Kidney (tissue), 13 donors: ENCODE measurements at regions not wholly inside any gene's neighbourhood (a gene's known extent, or its start where the extent isn't known, plus 50 kb on each side); places are given as distances from the start of the nearest gene placed in this dataset.

Source experiments
- DNase-seq, 5 donors: peaks; one replicate each; pipeline ENCODE4 v3.0.0-alpha.2; 2013 to 2020
- FAIRE-seq: peaks from 2 replicates; lab custom pipeline; 2012; peaks lifted over from hg19 to GRCh38; lab: Jason Lieb, UNC
- H3K27ac ChIP-seq, 2 donors: one replicate each; pipeline ENCODE4 v1.7.0; 2013; ENCODE audit warnings: low read depth in 2 of 2, low read length in 2 of 2, inconsistent platforms in 1 of 2
- H3K27me3 ChIP-seq: one replicate; pipeline ENCODE4 v1.7.1; 2013; ENCODE audit warnings: low read length, inconsistent platforms; ENCODE audit not compliant: control insufficient read depth, insufficient read depth
- H3K36me3 ChIP-seq, 3 donors: one replicate each; pipeline versions ENCODE4 v1.7.0 to v1.7.1; 2013; ENCODE audit warnings: low read length in 3 of 3, control low read depth in 1 of 3, inconsistent platforms in 1 of 3; ENCODE audit not compliant: insufficient read depth in 3 of 3, control insufficient read depth in 2 of 3
- H3K4me1 ChIP-seq, 3 donors: one replicate each; pipeline versions ENCODE4 v1.7.0 to v1.7.1; 2013; ENCODE audit warnings: low read length in 3 of 3, inconsistent platforms in 1 of 3, low read depth in 1 of 3; ENCODE audit not compliant: control insufficient read depth in 2 of 3, insufficient read depth in 2 of 3
- H3K4me3 ChIP-seq, 3 donors: one replicate each; pipeline versions ENCODE4 v1.7.0 to v1.8.1; 2013; ENCODE audit warnings: low read length in 3 of 3, control low read depth in 1 of 3, inconsistent platforms in 1 of 3
- H3K9ac ChIP-seq, 3 donors: one replicate each; pipeline versions ENCODE4 v1.7.0 to v1.7.1; 2013; ENCODE audit warnings: low read length in 3 of 3, control low read depth in 1 of 3, inconsistent platforms in 1 of 3
- H3K9me3 ChIP-seq, 3 donors: one replicate each; pipeline versions ENCODE4 v1.7.0 to v1.7.1; 2013; ENCODE audit warnings: low read length in 3 of 3, control low read depth in 1 of 3, inconsistent platforms in 1 of 3; ENCODE audit not compliant: control insufficient read depth in 2 of 3, insufficient read depth in 1 of 3
- CTCF ChIP-seq: IDR thresholded peaks from 3 replicates; pipeline ENCODE4 v1.5.1; 2012; ENCODE audit warnings: mild to moderate bottlenecking, moderate library complexity, borderline replicate concordance; ENCODE audit not compliant: insufficient read depth; ENCODE audit errors: extremely low read depth
- intact Hi-C: fragments of 100-400 bp; cut with DNase I; formaldehyde crosslinking; loops from one replicate; pipeline ENCODE4 v1.11.1; 2022
- donor health status: control.
- donor health status: control.
- donor health status: control.
- donor health status: control.
- donor health status: control.
- donor health status: DM: yes; HTN: yes; CAD: no.
- donor health status: Normal renal cell carcinoma (clear cell type).

DNA sequence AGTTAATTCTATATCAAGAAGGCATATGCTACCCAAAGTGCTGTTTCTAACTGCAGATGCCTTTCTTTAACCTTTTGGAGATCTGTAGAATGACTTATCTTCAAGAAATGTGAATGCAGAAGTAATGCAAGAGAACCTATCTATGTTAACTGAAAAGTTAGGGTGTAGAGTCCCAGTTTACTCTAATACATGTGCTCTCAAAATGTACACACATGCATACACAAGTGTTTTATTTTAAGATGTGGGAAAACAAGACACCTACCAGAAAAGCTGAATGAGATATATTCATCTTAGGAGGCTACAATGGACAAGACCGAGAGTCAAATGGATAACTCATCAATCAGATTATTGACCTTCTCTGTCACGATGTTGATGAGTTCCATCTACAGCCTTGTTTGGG lies 80.9 kb downstream of the CDCA7 start:
- intact Hi-C loops = no loop called here
- H3K27ac ChIP-seq = no peak overlapping the region
- H3K4me1 ChIP-seq = no peaks in the 10 kb centered on the region
- no peak for DNase-seq
- no peak for TF ChIP-seq CTCF
- H3K4me3 ChIP-seq = no peak overlapping the region
- no peaks in the 10 kb centered on the region for H3K9me3 ChIP-seq
- FAIRE-seq = no peak
- H3K9ac ChIP-seq = no peak overlapping the region
- H3K36me3 ChIP-seq = no peaks in the 10 kb centered on the region
- H3K27me3 ChIP-seq = no peaks in the 10 kb centered on the region

- Histone ChIP-seq H3K9me3 (no peaks in the 10 kb centered on the region), H3K27me3 (no peaks in the 10 kb centered on the region), H3K36me3 (no peaks in the 10 kb centered on the region), H3K4me3 (no peak overlapping the region), H3K27ac (no peak overlapping the region), H3K4me1 (no peaks in the 10 kb centered on the region), H3K9ac (no peak overlapping the region)
- no peak for DNase-seq
- no peak for TF ChIP-seq CTCF
- intact Hi-C loops = no loop called here
- FAIRE-seq = no peak
Observed at GRCh38 chr2:173436088-173436487, 81.4 kb downstream of the CDCA7 start.

DNA sequence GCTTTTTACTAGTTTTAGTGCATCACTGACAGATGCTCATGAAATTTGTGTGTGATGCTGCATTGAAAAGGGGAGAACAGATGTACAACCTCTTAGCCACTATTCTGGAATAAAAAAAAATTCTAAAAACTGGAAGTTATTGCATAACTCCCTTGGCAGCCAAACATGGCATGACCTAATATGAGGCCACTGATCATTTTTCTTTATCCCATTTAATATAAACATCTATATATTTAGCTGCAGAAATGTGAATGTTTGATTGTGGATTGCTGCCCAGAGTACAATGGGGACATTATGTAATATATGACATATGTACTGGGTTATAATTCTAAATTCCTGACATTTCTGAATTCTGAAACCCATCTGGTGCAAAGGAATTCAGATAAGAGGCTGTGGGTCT lies 86.5 kb downstream of the CDCA7 start:
- H3K4me1 ChIP-seq = no peaks in the 10 kb centered on the region
- H3K4me3 ChIP-seq = no peak overlapping the region
- H3K36me3 ChIP-seq = no peaks in the 10 kb centered on the region
- no peak overlapping the region for H3K9ac ChIP-seq
- H3K27me3 ChIP-seq = no peaks in the 10 kb centered on the region
- FAIRE-seq (no peak), DNase-seq (no peak)
- no peak overlapping the region for H3K27ac ChIP-seq
- intact Hi-C loops = no loop called here
- no peaks in the 10 kb centered on the region for H3K9me3 ChIP-seq
- TF ChIP-seq CTCF = no peak

- DNase-seq = no peak
- no peaks in the 10 kb centered on the region for H3K4me1 ChIP-seq
- H3K36me3 ChIP-seq = no peaks in the 10 kb centered on the region
- H3K27me3 ChIP-seq = no peaks in the 10 kb centered on the region
- no peaks in the 10 kb centered on the region for H3K9me3 ChIP-seq
- intact Hi-C loops = no loop called here
- no peak overlapping the region for H3K4me3 ChIP-seq
- no peak for TF ChIP-seq CTCF
- FAIRE-seq = no peak
- H3K27ac ChIP-seq = no peak overlapping the region
- H3K9ac ChIP-seq = no peak overlapping the region
Observed at GRCh38 chr2:173442542-173442941, 87.9 kb downstream of the CDCA7 start.
